Fibroblast of lung (primary cell): ENCODE measurements at regions not wholly inside any gene's neighbourhood (a gene's known extent, or its start where the extent isn't known, plus 50 kb on each side); places are given as distances from the start of the nearest gene placed in this dataset.

Experiments
- DNase-seq, 2 donors: peaks; one replicate each; pipeline versions ENCODE4 v3.0.0 to v3.0.0-alpha.2; 2010; ENCODE audit warnings: low read depth in 2 of 2
- H2AFZ ChIP-seq: 2 replicates; pipeline ENCODE4 v1.5.1; 2012; ENCODE audit warnings: low read length, control low read depth, inconsistent platforms
- H3K27ac ChIP-seq: 2 replicates; pipeline ENCODE4 v1.5.1; 2011; ENCODE audit warnings: low read length, control low read depth; ENCODE audit not compliant: insufficient read depth
- H3K27me3 ChIP-seq: 2 replicates; pipeline ENCODE4 v1.5.1; 2011; ENCODE audit warnings: mild to moderate bottlenecking, low read length; ENCODE audit not compliant: control insufficient read depth, insufficient read depth
- H3K36me3 ChIP-seq: 2 replicates; pipeline ENCODE4 v1.5.1; 2011; ENCODE audit warnings: low read length; ENCODE audit not compliant: control insufficient read depth, insufficient read depth
- H3K4me1 ChIP-seq: 2 replicates; pipeline ENCODE4 v1.5.1; 2011; ENCODE audit warnings: low read length; ENCODE audit not compliant: control insufficient read depth, insufficient read depth; ENCODE audit errors: extremely low read depth
- H3K4me2 ChIP-seq: 2 replicates; pipeline ENCODE4 v1.5.1; 2011; ENCODE audit warnings: low read length, control low read depth; ENCODE audit not compliant: insufficient read depth; ENCODE audit errors: extremely low read depth
- H3K4me3 ChIP-seq, 4 experiments: fragments of 200-600 bp in 1 of 4; sonication (generic) in 1 of 4; replicated peaks in 1 of 4; 2 replicates each; pipeline ENCODE4 v1.5.1; 2011 to 2016; ENCODE audit warnings: low read length in 4 of 4, low read depth in 3 of 4, mild to moderate bottlenecking in 3 of 4, control low read depth in 2 of 4, inconsistent platforms in 1 of 4, mixed read lengths in 1 of 4; ENCODE audit not compliant: insufficient read depth in 1 of 4; ENCODE audit errors: control extremely low read depth in 1 of 4
- H3K79me2 ChIP-seq: 2 replicates; pipeline ENCODE4 v1.5.1; 2012; ENCODE audit warnings: mild to moderate bottlenecking, low read length, inconsistent platforms; ENCODE audit not compliant: control insufficient read depth, insufficient read depth
- H3K9ac ChIP-seq: 2 replicates; pipeline ENCODE4 v1.5.1; 2011; ENCODE audit warnings: mild to moderate bottlenecking, low read length, control low read depth; ENCODE audit not compliant: insufficient read depth
- H3K9me3 ChIP-seq: 2 replicates; pipeline ENCODE4 v1.5.1; 2012; ENCODE audit warnings: low read depth, low read length; ENCODE audit not compliant: control insufficient read depth, insufficient read depth
- H4K20me1 ChIP-seq: 2 replicates; pipeline ENCODE4 v1.5.1; 2011; ENCODE audit warnings: low read length; ENCODE audit not compliant: control insufficient read depth, insufficient read depth; ENCODE audit errors: extremely low read depth
- CTCF ChIP-seq, 2 donors: IDR thresholded peaks in 1 of 2; conservative IDR thresholded peaks in 1 of 2; 1 replicate in 1 of 2; 2 replicates in 1 of 2; pipeline ENCODE4 v1.5.1; 2011 to 2012; ENCODE audit warnings: low read length in 2 of 2, control low read depth in 1 of 2, inconsistent platforms in 1 of 2, low read depth in 1 of 2, mild to moderate bottlenecking in 1 of 2
- EZH2 ChIP-seq: IDR thresholded peaks from 2 replicates; pipeline ENCODE4 v1.5.1; 2012; ENCODE audit warnings: low read length, control low read depth, mild to moderate bottlenecking; ENCODE audit errors: missing control alignments

- DNase-seq, result peak in 1 of 2 donors; percentile 51
- no peaks in the 10 kb centered on the region for H3K9me3 ChIP-seq
These were observed 86.0 kb downstream of the CH25H start for GRCh38 chr10:89120931-89121763.

GRCh38 chr10:89119651-89120050 lies 87.5 kb downstream of the CH25H start:
- Histone ChIP-seq H3K36me3 (no peaks in the 10 kb centered on the region), H3K4me1 (no peaks in the 10 kb centered on the region), H3K9me3 (no peaks in the 10 kb centered on the region), H3K4me2 (no peak overlapping the region), H3K79me2 (no peaks in the 10 kb centered on the region), H3K4me3 (no peak overlapping the region), H3K9ac (no peak overlapping the region), H2AFZ (no peak overlapping the region), H3K27ac (no peak overlapping the region), H3K27me3 (no peaks in the 10 kb centered on the region), H4K20me1 (no peaks in the 10 kb centered on the region)
- DNase-seq, result no peak
- no peak for TF ChIP-seq CTCF (conservative IDR thresholded peaks at IDR 0.05 in 1 of 2, IDR thresholded peaks at IDR 0.05 in 1 of 2; ENCODE audit: low read depth in 1 of 2, low read length in 2 of 2)
- TF ChIP-seq EZH2, result no peak

More at GRCh38 chr10:89120931-89121763, 86.0 kb downstream of the CH25H start:
- TF ChIP-seq CTCF (conservative IDR thresholded peaks at IDR 0.05 in 1 of 2, IDR thresholded peaks at IDR 0.05 in 1 of 2; ENCODE audit: low read depth in 1 of 2, low read length in 2 of 2) (no peak), EZH2 (no peak)
- no peak overlapping the region for H3K27ac ChIP-seq
- H3K27me3 ChIP-seq, result no peaks in the 10 kb centered on the region
- H3K4me3 ChIP-seq, result no peak overlapping the region
- H3K36me3 ChIP-seq, result no peaks in the 10 kb centered on the region
- H3K9ac ChIP-seq, result no peak overlapping the region
- no peaks in the 10 kb centered on the region for H3K79me2 ChIP-seq
- H4K20me1 ChIP-seq, result no peaks in the 10 kb centered on the region
- no peak overlapping the region for H2AFZ ChIP-seq
- H3K4me1 ChIP-seq, result no peaks in the 10 kb centered on the region
- no peak overlapping the region for H3K4me2 ChIP-seq

GRCh38 chr10:89118091-89118490 lies 89.0 kb downstream of the CH25H start:
- Histone ChIP-seq H3K27me3 (no peaks in the 10 kb centered on the region), H3K4me2 (no peak overlapping the region), H4K20me1 (no peaks in the 10 kb centered on the region), H3K4me1 (no peaks in the 10 kb centered on the region), H3K36me3 (no peaks in the 10 kb centered on the region), H2AFZ (no peak overlapping the region), H3K79me2 (no peaks in the 10 kb centered on the region), H3K9ac (no peak overlapping the region), H3K9me3 (no peaks in the 10 kb centered on the region), H3K4me3 (no peak overlapping the region), H3K27ac (no peak overlapping the region)
- no peak for TF ChIP-seq CTCF (conservative IDR thresholded peaks at IDR 0.05 in 1 of 2, IDR thresholded peaks at IDR 0.05 in 1 of 2; ENCODE audit: low read depth in 1 of 2, low read length in 2 of 2)
- TF ChIP-seq EZH2, result no peak
- peak; percentile 55 to 88 for DNase-seq
